GM21367 (cell line): ENCODE measurements at regions not wholly inside any gene's neighbourhood (a gene's known extent, or its start where the extent isn't known, plus 50 kb on each side); places are given as distances from the start of the nearest gene placed in this dataset.
"Not testable (repeated sequence)": the region's sequence is repeated elsewhere in the genome, so short reads cannot be mapped to it uniquely, and the experiment has no call there.

Source experiments
- ATAC-seq: cut with Tn5 transposase; IDR thresholded peaks from one replicate; pipeline ENCODE4 v1.9.1; 2021; ENCODE audit not compliant: unreplicated experiment

DNA sequence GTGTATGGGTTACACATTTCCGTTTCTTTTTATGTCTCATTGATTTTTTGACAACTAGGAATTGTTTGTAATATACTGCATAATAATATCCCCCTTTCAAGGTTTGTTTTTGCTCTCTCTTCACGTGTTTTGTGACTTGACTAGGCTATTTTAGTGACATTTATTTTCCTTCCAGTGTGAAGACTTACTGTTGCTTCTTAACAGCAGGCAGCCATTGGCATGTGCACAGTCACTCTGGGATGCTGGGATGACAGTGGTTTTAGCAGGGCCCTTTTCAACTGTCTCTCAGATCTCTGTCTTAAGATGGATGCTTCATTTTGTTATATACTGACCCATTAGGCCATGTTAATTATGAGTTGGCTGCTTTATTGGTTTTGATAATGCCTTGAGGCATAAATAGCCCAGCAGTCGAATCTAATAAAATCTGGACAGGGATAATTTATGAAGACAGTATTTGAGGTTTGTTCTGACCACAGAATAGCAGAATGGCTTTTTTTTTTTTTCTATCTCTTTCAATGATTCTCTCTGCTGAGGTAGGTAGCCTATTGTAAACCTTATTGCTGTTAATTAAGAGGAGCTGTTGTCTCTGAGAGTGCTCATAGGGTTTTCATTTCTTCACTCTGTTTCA, 536.0 kb downstream of the GABRG2 start:
- no peak for ATAC-seq

DNA sequence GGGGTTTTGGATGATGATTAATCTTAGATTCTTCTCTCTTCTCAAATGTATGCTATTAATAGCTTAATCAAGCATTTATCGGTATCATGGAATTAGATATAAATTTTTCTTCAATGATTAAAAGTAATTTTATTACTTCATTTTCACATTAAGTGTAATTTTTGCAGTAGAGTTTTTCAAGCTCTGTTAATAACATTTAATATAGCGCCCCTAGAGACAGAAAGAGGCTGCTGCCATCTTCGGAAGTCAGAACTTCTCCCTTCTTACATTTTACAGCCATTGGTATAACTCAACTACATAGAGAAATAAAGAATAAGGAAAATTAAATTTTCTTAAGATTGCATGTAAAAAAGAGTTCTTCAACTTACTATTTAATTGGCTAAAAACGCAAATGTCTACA, 540.3 kb downstream of the GABRG2 start:
- ATAC-seq, result no peak

DNA sequence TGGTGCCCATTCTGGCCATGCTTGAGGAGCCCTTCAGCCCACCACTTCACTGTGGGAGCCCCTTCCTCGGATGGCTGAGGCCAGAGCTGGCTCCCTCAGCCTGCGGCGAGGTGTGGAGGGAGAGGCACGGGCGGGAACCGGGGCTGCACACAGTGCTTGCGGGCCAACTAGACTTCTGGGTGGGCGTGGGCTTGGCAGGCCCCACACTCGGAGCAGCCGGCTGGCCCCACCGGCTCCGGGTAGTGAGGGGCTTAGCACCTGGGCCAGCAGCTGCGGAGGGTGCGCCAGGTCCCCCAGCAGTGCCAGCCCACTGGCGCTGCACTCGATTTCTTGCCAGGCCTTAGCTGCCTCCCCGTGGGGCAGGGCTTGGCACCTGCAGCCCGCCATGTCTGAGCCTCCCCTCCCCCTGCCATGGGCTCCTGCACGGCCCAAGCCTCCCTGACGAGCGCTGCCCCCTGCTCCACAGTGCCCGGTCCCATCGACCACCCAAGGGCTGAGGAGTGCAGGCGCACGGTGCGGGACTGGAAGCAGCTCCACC, 554.2 kb downstream of the GABRG2 start:
- not testable (repeated sequence) for ATAC-seq

DNA sequence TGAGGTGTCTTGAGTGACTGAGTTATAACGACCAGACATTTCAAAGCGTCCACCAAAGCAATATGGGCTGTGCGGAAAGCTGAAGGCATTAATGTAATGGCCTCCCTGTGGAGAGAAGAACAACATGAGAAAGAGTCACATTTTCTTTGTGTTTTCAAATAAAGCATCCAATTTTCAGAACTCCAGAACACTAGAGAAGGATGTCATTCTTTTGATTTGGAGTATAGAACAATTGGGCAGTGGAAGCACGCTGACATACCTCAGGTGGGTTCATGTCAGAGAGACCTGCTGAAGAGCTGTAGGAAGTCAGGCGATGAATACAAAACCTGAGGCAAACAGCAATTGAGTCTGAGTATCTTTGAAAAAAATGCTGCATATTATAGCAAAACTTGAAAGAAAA, 556.5 kb downstream of the GABRG2 start:
- no peak for ATAC-seq

DNA sequence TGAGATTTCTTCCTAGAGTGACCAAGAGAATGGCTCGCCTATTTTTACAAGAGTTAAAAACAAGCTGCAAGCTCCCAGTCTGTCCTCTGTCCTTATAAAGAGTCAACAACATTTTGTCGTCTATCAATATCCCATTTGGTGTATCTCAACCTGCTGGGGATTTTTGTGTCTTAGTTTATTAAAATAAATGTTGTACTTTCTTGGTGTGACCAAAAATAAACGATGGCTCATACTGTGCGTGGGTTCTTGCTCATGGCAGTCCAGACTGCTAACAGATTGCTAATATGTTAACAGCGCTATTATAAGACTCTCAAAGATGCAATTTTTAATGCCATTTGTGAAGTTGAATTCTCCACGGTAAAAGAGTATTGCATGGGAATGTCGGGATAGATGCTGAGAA, 569.9 kb downstream of the GABRG2 start:
- no peak for ATAC-seq

DNA sequence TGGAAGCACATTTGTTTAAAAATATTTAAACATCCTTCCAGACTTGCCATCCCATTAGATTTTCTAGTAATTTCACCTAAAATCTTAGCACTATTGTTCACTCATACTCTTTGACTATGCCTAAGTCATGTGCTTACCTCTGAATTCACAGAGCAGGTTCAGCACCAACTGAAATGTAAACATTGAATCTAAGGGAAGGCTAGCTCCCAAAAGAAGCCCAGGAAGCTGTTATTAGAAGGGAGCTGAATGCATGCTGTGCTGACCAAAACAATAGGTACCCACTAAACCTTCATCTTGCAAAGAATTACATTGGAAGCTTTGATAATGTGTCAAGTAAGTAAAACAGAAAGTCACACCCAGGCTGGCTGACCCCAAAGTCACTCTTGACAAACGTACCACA, 571.3 kb downstream of the GABRG2 start:
- no peak for ATAC-seq

DNA sequence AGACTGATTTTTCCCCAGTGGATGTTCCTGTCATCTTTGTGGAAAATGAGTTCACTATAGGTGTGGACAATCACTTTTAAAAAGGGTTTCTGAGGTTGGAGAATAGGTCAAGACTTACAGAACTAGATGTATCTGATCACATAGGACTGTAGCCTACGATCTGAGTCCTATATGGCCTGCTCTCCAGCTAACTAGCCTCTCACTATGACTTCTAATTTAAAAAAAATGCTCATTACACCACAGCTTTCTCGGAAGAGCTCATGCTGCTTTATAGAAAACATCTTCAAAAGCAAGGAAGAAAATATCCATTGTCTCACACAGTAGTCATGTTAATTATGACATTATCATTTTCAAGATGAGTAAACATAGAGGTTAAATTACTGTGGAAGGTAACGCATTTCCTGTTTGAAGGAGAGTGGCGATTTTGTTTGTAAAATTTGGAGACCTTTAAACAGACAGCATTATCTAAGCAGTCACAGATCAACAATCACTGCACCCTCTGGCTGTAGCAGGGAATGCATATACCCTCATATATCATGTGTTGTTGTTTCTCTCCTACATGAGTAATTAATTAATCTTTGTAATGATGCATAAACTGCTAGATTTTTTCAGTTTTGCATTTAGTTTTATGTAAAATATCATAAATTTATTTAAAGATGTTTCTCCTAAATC, 573.7 kb downstream of the GABRG2 start:
- ATAC-seq, result no peak

DNA sequence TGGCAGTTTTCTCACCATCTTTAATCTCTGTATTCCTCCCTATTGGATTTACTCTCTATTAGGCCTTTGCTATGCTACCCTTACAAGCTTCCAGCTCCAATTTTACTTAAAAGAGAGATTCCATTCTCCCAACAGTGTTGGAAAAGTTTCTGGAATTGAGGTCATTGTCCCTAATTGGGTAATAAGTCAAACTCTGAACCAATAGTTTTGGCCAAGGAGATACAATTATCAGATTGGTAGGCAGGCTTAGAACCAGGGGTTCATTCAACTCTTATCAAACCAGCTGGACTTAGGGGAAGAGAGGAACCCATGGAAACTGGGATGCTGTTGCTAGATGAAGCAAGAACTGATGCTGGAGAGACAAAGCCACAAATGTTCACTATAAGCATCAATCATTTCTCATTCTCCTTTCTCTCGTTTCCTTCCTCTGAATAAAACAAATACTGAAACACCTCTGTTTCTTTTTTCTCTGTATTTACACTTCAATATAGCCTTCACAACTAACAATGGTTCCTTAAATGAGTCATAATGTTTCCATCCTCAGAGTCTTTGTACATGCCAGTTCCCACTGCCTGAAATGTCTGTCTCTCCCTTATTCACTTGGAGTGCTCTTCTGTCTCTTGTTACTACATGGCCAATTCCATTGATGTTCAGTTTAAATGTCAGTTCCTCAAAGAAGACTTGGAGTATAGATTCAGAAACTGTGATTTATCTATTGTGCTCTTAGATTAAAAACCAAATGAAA, 587.3 kb downstream of the GABRG2 start:
- no peak for ATAC-seq

DNA sequence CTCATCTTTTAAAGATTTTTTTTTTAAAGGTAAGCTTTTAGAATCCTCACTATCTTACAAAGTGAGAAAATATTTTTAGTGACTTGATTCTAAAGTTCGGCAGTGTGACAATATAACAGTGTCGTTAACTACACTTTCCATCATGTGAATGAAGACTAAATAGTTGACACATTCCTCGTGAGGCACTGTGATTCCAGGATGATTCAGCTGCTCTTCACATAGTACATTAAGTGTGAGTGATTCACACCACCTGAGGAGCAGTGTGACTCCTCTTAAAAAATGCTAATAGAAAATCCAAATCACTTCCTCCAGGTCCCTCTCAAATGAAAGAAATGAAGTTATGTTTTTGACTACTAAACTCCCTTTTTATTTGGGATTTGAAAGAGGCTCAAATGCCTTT, 589.5 kb downstream of the GABRG2 start:
- no peak for ATAC-seq

DNA sequence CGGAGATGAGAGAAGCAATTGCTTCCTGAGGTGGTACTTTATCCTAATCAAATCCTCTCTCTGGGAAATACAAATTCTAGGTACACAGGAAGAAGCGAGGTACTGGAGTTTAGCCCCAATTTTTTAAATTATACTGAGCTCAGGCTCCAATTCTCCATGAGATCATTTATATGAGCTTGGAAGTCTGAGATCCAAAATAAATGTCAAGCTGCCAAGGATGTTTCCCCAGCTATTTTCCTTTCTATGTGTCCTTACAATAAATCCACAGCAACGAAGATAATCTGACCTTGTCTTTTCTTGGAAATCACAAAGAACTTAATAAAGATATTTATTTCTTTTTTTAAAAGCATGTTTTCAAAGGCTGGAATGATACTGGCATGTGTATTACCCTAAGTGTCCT, 597.3 kb downstream of the GABRG2 start:
- no peak for ATAC-seq

DNA sequence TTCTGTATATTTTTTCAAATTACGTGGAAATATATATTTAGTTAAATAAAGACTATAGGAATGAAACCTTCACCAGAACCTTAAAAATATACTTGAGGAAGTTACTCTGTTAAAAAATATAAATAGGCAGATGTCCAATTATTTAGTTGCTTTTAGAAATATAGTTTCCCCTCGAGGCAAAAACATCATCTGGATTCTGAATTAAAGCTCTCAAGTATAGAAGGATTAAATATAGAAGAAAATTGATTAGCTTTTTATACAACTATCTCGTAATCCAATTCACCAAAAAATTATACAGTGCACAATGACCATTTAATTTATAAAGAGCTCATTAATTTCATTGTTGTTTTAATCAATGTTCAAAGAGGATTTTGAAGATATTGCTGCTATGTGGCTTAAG, 601.4 kb downstream of the GABRG2 start:
- ATAC-seq, result no peak

DNA sequence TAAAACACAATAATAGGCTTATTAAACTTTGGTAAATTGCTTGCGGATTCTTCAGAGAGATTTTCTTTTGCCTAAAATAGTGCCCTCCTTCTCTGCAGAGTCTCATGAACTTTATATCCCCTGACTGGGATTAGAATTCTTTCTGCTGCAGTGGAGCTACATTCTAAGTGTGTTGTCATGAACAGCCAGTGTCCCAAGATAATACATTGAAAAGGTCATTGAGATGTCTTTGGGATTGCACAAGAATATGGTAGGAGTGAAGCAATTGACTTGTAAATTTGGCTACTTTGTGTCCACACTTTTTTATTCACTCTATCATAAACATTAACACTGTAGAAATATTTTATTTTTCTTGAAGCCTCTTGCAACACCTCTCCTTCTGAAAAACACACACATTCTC, 604.5 kb downstream of the GABRG2 start:
- ATAC-seq, result no peak

DNA sequence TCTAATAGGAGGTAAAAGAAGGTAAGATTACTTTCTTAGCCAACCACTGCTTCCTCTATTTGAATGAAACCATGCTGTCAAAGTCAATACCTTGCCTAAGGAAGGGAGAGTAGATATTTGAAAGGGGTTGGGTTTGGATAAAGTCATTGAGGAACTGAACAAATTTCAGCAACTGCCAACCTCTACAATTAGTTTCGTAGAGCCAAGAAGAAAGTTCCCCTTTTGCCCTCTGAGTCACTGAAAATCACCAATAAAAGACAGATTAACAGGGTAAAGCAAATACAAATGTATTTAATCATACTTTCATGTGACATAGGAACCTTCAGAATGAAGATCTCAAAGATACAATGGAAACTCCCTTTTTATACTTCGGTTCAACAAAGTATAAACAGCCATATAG, 615.7 kb downstream of the GABRG2 start:
- ATAC-seq, result no peak

DNA sequence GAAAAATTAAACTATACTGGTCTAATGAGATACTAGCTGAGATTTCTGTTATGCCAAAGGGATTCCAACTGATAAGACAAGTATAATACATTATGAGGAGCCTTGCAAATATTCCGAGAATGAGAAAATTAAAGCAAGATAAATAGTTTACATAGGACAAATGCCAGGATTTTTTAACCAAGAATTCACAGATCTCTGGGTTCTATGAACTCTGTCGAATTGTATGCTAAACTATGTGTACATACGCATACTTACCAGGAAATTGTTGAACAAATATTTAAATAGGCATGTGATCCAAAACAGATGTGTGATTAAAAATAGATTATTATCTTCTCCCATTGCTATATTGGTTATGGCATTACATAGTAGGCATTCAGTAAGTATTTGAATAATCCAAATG, 616.6 kb downstream of the GABRG2 start:
- no peak for ATAC-seq

DNA sequence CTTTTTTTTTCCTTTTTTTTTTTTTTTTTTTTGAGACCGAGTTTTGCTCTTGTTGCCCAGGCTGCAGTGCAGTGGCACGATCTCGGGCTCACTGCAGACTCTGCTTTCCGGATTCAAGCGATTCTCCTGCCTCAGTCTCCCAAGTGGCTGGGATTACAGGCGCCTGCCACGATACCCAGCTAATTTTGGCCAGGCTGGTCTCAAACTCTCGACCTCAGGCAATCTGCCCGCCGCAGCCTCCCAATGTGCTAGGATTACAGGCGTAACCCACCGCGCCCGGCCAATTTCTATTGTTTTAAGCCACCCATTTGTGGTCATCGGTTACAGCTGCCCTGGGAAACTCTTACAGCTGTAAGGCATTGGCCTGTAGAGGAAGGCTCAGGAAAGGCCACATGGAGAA, 617.7 kb downstream of the GABRG2 start:
- no peak for ATAC-seq

DNA sequence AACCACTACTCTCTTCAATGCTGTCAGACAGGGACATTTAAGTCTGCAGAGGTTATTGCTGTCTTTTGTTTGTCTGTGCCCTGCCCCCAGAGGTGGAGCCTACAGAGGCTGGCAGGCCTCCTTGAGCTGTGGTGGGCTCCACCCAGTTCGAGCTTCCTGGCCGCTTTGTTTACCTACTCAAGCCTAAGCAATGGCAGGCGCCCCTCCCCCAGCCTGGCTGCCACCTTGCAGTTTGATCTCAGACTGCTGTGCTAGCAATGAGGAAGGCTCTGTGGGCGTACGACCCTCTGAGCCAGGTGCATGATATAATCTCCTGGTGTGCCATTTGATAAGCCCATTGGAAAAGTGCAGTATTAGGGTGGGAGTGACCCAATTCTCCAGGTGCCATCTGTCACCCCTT, 628.7 kb downstream of the GABRG2 start:
- ATAC-seq, result not testable (repeated sequence)

DNA sequence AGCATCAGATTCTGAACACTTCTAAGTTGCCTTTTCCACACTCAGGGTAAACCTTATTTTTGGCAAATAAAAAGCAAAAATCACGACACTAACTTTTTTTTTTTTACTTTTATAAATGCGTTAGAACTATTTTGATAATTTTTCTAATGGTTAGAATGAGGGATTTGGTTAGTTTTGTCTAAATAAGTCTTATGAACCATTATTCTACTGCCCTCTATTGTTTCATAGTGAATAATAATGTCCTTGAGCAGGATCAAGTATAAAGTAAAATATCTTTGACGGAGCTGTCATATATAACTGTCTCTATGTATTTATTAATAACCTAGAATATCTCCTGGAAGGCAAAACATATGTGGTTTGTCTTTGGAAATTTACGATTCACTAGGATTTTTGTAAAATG, 631.8 kb downstream of the GABRG2 start:
- no peak for ATAC-seq

DNA sequence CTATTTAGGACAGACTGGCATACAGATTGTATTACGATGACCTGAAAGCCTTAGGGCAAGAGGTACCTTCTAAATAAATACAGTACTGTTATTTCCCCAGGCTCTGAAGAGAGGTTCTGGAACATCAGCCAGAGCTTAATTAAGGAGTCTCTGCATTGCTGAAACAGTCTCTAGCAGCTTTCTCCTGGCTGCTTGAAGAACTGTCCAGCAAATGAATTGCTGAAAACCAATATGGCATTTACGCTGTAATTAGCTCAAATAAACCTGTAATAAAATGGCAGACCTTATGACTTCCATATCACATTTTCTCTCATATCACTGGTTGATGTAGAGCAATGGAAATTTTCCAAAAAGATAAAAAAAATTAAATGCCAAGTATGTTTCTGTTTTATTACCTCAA, 636.3 kb downstream of the GABRG2 start:
- no peak for ATAC-seq

DNA sequence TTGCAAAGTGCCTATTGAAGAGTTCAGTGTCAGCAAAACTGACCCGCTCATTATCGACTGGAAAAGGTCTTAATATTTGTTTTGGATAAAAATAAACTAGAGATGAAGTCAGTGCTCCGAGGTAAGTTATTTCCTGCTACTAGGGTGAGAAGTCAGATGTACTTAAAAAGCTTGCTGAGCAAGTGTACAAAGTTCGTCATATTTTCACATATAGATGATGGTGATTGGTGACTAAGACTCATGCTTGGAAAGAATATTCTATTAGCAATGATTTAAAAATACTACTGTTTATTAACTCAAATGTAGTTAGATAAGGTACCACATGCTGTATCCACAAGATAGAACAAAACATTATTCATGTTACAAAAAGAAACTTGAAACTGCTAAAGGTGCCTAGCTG, 643.7 kb downstream of the GABRG2 start:
- no peak for ATAC-seq

DNA sequence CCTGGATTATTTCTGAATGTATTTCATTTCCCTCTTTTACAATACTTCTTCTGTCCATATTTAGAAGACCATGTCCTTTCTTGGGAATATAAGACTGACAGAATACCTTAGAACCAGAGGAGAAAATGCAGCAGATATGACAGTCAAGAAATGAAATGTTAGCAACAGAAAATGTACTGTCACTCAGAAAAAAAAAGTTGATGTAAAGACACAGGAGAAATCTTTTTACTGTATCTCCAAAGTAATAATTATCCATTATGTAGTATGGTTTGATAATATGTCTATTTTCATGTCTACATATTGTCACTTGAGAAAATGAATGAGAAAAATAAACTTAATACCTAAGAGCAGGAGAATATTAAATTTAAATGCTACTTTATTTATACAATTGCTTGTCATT, 652.1 kb downstream of the GABRG2 start:
- no peak for ATAC-seq

DNA sequence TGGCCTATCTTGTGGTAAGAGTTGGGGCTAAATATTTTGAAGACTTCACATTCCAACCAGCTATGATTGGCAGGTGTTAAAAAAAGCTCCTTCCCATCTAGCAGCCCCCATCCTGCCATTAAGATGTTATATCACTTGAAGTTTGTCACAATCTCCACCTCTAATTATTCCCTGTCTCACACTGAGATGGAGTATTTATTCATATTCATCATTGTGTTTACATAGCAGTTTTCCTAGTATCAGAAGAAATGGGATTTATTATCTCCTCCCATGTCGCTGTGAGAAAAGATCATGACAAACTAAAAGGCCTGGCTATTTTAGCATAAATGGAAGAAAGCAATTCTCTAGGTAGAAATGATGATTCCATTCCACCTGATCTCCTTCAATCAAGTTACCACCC, 653.6 kb downstream of the GABRG2 start:
- no peak for ATAC-seq

DNA sequence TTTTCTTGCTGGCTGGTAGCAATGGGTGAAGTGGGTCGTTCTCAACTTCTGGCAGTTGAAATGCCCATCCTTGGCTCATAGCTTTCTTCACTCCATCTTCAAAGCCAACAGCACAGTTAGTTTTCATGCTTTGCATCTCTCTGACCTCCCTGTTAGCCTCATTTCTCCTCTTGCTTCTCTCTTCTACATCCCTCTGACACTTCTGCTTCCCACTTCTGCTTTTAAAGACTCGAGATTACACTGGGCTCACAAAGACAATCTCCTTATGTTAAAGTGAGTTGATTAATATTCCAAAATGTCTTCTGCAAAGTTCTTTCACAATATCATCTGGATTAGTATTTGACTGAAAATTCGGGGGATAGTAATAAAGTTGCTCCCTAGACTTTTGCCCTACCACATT, 684.8 kb upstream of the CCNG1 start:
- ATAC-seq, result no peak
